Daoy (cell line): ENCODE measurements at regions not wholly inside any gene's neighbourhood (a gene's known extent, or its start where the extent isn't known, plus 50 kb on each side); places are given as distances from the start of the nearest gene placed in this dataset.
"Not testable (repeated sequence)": the region's sequence is repeated elsewhere in the genome, so short reads cannot be mapped to it uniquely, and the experiment has no call there.

ENCODE experiments used
- DNase-seq: peaks from one replicate; pipeline ENCODE4 v3.0.0-alpha.2; 2015; ENCODE audit warnings: low read depth

- peak; percentile 27 for DNase-seq
These were observed 207.7 kb upstream of the AHR start for GRCh38 chr7:17090751-17091150.

GRCh38 chr7:17093461-17093860, 205.0 kb upstream of the AHR start:
- no peak for DNase-seq

GRCh38 chr7:17094963-17095574, 203.4 kb upstream of the AHR start:
- peak; percentile 92 for DNase-seq

GRCh38 chr7:17095931-17096330, 202.5 kb upstream of the AHR start:
- peak; percentile 4 for DNase-seq

- peak; percentile 3 for DNase-seq
These were observed 200.7 kb upstream of the AHR start for GRCh38 chr7:17097668-17098297.

GRCh38 chr7:17098515-17098914, 199.9 kb upstream of the AHR start:
- no peak for DNase-seq

- DNase-seq: peak; percentile 29
These were observed 199.1 kb upstream of the AHR start for GRCh38 chr7:17099083-17099973.

- DNase-seq: not testable (repeated sequence)
These were observed 198.4 kb upstream of the AHR start for GRCh38 chr7:17099974-17100509.

- no peak for DNase-seq
These were observed 197.2 kb upstream of the AHR start for GRCh38 chr7:17101207-17101696.

GRCh38 chr7:17103170-17103569, 195.3 kb upstream of the AHR start:
- no peak for DNase-seq

- no peak for DNase-seq
These were observed 194.5 kb upstream of the AHR start for GRCh38 chr7:17103984-17104383.

GRCh38 chr7:17104419-17104818, 194.0 kb upstream of the AHR start:
- DNase-seq: no peak

- peak; percentile 7 for DNase-seq
These were observed 192.8 kb upstream of the AHR start for GRCh38 chr7:17105701-17106100.

- no peak for DNase-seq
These were observed 190.3 kb upstream of the AHR start for GRCh38 chr7:17108049-17108584.

GRCh38 chr7:17109020-17109419, 189.4 kb upstream of the AHR start:
- peak; percentile 45 for DNase-seq

- DNase-seq: not testable (repeated sequence)
These were observed 184.7 kb upstream of the AHR start for GRCh38 chr7:17113770-17114169.

- no peak for DNase-seq
These were observed 180.0 kb upstream of the AHR start for GRCh38 chr7:17118412-17118811.

- no peak for DNase-seq
These were observed 177.7 kb upstream of the AHR start for GRCh38 chr7:17120756-17121155.

- no peak for DNase-seq
These were observed 176.8 kb upstream of the AHR start for GRCh38 chr7:17121671-17122070.

GRCh38 chr7:17123020-17123419, 175.4 kb upstream of the AHR start:
- DNase-seq: no peak

GRCh38 chr7:17126413-17127268, 171.8 kb upstream of the AHR start:
- DNase-seq: no peak
